Type B pancreatic cell (in vitro differentiated cells): ENCODE measurements at regions not wholly inside any gene's neighbourhood (a gene's known extent, or its start where the extent isn't known, plus 50 kb on each side); places are given as distances from the start of the nearest gene placed in this dataset.

Source experiments
- DNase-seq: peaks from one replicate; pipeline ENCODE4 v3.0.0; 2021; ENCODE audit warnings: mixed read lengths; ENCODE audit not compliant: unreplicated experiment; ENCODE audit errors: extremely low spot score
- H3K27ac Mint-ChIP-seq: 2 replicates; pipeline ENCODE4 v1.8.0; 2021; ENCODE audit warnings: mild to moderate bottlenecking, mixed read lengths
- H3K27me3 Mint-ChIP-seq: 2 replicates; pipeline ENCODE4 v1.8.0; 2021; ENCODE audit warnings: mixed read lengths
- H3K36me3 Mint-ChIP-seq: 2 replicates; pipeline ENCODE4 v1.8.0; 2021; ENCODE audit warnings: mixed read lengths
- H3K4me1 Mint-ChIP-seq: one replicate; pipeline ENCODE4 v1.8.0; 2021; ENCODE audit warnings: mixed read lengths; ENCODE audit not compliant: unreplicated experiment
- H3K4me3 Mint-ChIP-seq: 2 replicates; pipeline ENCODE4 v1.8.0; 2021; ENCODE audit warnings: mild to moderate bottlenecking, mixed read lengths
- H3K9me3 Mint-ChIP-seq: 2 replicates; pipeline ENCODE4 v1.8.0; 2021; ENCODE audit warnings: mixed read lengths
- TF ChIP-seq, protein P1 (sequence below): fragments of 200-600 bp; sonication (generic); conservative IDR thresholded peaks from 2 replicates; pipeline ENCODE4 v1.5.0; 2021; ENCODE audit warnings: antibody characterized with exemption, mild to moderate bottlenecking

DNA sequence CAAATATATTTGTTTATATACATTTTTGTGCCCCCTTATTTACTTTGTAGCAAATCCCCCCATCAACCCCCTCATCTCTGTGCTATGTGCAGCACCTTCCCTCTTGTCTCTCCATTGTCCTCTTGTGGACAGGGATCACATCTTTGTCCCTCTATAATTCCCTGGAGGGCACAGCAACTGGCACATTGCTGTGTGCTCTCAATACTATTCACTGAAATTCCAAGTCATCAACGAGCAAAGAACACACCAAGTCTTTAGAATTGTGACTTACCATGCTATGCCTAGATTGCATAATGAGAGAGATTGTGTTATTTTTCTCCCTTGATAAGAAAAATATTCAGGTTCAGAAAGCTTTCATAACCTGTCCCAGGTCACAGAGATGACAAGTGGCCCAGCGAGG, 54.6 kb upstream of the ACAN start:
- no peaks in the 10 kb centered on the region for H3K9me3 Mint-ChIP-seq
- no peaks in the 10 kb centered on the region for H3K4me1 Mint-ChIP-seq

DNA sequence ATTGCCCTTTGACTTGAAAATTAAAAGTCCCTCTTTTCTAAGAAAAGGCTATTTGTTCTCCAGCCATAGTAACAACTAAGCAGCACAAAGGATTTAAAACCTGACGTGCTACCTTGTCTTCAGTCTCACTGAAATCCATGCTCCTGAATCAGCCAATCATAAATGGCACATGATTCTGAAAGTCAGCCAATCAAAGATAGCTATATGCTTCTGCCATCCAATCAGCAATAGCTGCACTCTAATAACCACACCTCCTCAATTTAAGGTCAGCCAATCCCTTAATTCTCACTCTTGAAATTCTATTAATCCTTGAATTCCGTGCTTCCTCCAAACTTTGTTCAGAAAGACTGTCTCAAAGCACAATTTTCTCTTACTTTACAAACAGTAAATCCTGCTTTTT, 53.5 kb upstream of the ACAN start:
- H3K27ac Mint-ChIP-seq, result no peak overlapping the region
- no peaks in the 10 kb centered on the region for H3K36me3 Mint-ChIP-seq
- no peaks in the 10 kb centered on the region for H3K9me3 Mint-ChIP-seq
- no peak for DNase-seq
- H3K4me1 Mint-ChIP-seq, result no peaks in the 10 kb centered on the region
- TF ChIP-seq, protein P1, sequence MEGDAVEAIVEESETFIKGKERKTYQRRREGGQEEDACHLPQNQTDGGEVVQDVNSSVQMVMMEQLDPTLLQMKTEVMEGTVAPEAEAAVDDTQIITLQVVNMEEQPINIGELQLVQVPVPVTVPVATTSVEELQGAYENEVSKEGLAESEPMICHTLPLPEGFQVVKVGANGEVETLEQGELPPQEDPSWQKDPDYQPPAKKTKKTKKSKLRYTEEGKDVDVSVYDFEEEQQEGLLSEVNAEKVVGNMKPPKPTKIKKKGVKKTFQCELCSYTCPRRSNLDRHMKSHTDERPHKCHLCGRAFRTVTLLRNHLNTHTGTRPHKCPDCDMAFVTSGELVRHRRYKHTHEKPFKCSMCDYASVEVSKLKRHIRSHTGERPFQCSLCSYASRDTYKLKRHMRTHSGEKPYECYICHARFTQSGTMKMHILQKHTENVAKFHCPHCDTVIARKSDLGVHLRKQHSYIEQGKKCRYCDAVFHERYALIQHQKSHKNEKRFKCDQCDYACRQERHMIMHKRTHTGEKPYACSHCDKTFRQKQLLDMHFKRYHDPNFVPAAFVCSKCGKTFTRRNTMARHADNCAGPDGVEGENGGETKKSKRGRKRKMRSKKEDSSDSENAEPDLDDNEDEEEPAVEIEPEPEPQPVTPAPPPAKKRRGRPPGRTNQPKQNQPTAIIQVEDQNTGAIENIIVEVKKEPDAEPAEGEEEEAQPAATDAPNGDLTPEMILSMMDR, result no peak
- H3K4me3 Mint-ChIP-seq, result no peak overlapping the region
- peaks cover 36% of the 10 kb centered on the region for H3K27me3 Mint-ChIP-seq

More for the DNA sequence above, 54.6 kb upstream of the ACAN start:
- no peaks in the 10 kb centered on the region for H3K36me3 Mint-ChIP-seq
- H3K27ac Mint-ChIP-seq, result no peak overlapping the region
- peaks cover 38% of the 10 kb centered on the region for H3K27me3 Mint-ChIP-seq
- no peak overlapping the region for H3K4me3 Mint-ChIP-seq
- DNase-seq, result no peak
- TF ChIP-seq, protein P1, result no peak

DNA sequence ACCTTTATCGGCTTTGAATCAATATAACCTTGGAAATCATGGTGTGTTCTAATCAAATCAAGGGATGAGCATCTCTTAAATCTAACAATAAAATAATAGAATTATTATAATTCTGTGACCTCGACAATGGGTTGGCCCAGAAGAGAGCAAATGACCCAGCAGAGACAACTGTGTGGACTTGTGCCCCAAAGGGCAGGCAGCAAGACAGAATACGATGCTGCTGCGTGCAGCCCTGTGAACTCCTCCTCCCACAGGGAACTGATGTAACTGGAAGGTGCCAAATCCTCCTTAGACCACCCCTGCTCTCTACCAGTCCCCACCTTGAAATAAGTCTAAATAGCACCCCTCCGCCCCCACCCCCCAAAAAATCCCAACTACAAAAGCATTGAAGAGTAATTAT, 50.7 kb upstream of the ACAN start:
- H3K27me3 Mint-ChIP-seq, result peaks cover 41% of the 10 kb centered on the region
- DNase-seq, result no peak
- H3K4me1 Mint-ChIP-seq, result no peaks in the 10 kb centered on the region
- no peaks in the 10 kb centered on the region for H3K36me3 Mint-ChIP-seq
- no peak overlapping the region for H3K27ac Mint-ChIP-seq
- TF ChIP-seq, protein P1, result no peak
- H3K4me3 Mint-ChIP-seq, result no peak overlapping the region
- no peaks in the 10 kb centered on the region for H3K9me3 Mint-ChIP-seq

DNA sequence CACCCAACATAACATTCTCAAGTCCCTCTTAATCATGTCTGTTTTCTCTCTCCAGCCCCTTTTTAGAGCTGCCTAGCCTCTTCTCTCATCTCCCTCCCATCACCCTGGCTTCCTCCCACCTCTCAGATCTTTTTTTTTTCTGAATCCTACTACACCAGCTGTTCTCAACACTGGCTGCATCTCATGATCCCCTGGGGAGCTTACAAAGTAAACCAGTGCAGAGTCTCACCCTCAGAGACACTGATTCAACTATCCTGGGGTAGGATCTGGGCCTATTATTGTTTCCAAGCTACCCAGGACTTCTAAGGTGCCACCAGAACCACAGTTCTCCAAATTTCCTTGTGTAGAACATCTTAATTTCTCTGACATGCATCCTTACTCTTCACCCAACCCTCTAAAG, 50.3 kb upstream of the ACAN start:
- H3K27ac Mint-ChIP-seq, result no peak overlapping the region
- no peaks in the 10 kb centered on the region for H3K36me3 Mint-ChIP-seq
- no peak overlapping the region for H3K4me3 Mint-ChIP-seq
- H3K27me3 Mint-ChIP-seq, result peaks cover 41% of the 10 kb centered on the region
- DNase-seq, result no peak
- TF ChIP-seq, protein P1, result no peak
- H3K4me1 Mint-ChIP-seq, result no peaks in the 10 kb centered on the region
- no peaks in the 10 kb centered on the region for H3K9me3 Mint-ChIP-seq
